ENCODE measurements at regions not wholly inside any gene's neighbourhood (a gene's known extent, or its start where the extent isn't known, plus 50 kb on each side); places are given as distances from the start of the nearest gene placed in this dataset.
"Not testable (repeated sequence)": the region's sequence is repeated elsewhere in the genome, so short reads cannot be mapped to it uniquely, and the experiment has no call there.

- no peak for TF ChIP-seq POLR2A (IDR thresholded peaks at IDR 0.05; ENCODE audit: low read depth, low read length)
- no peak for FAIRE-seq
- no peak for DNase-seq (ENCODE audit: insufficient read length, low spot score)
These were observed 147.6 kb upstream of the FGF16 start for GRCh38 chrX:77299549-77299948.

GRCh38 chrX:77342004-77342403 is 105.2 kb upstream of the FGF16 start:
- no peak for TF ChIP-seq POLR2A (IDR thresholded peaks at IDR 0.05; ENCODE audit: low read depth, low read length)
- DNase-seq (ENCODE audit: insufficient read length, low spot score) (no peak), FAIRE-seq (no peak)

- FAIRE-seq: no peak
- no peak for DNase-seq (ENCODE audit: insufficient read length, low spot score)
- no peak for TF ChIP-seq POLR2A (IDR thresholded peaks at IDR 0.05; ENCODE audit: low read depth, low read length)
These were observed 100.3 kb upstream of the FGF16 start for GRCh38 chrX:77346859-77347258.

- DNase-seq (ENCODE audit: insufficient read length, low spot score) (no peak), FAIRE-seq (no peak)
- TF ChIP-seq POLR2A (IDR thresholded peaks at IDR 0.05; ENCODE audit: low read depth, low read length): no peak
These were observed 99.6 kb upstream of the FGF16 start for GRCh38 chrX:77347572-77347971.

GRCh38 chrX:77389891-77390290 is 57.3 kb upstream of the FGF16 start:
- no peak for TF ChIP-seq POLR2A (IDR thresholded peaks at IDR 0.05; ENCODE audit: low read depth, low read length)
- DNase-seq (ENCODE audit: insufficient read length, low spot score) (no peak), FAIRE-seq (no peak)

GRCh38 chrX:77390365-77390764 is 56.8 kb upstream of the FGF16 start:
- not testable (repeated sequence) for DNase-seq (ENCODE audit: insufficient read length, low spot score); FAIRE-seq

GRCh38 chrX:77396781-77397180 is 50.4 kb upstream of the FGF16 start:
- no peak for FAIRE-seq
- DNase-seq (ENCODE audit: insufficient read length, low spot score): no peak
- TF ChIP-seq POLR2A (IDR thresholded peaks at IDR 0.05; ENCODE audit: low read depth, low read length): no peak

Data from H54 (cell line).